GM18508 (cell line): ENCODE measurements at regions not wholly inside any gene's neighbourhood (a gene's known extent, or its start where the extent isn't known, plus 50 kb on each side); places are given as distances from the start of the nearest gene placed in this dataset.

ENCODE experiments used
- ATAC-seq: cut with Tn5 transposase; IDR thresholded peaks from one replicate; pipeline ENCODE4 v1.9.1; 2021; ENCODE audit warnings: moderate number of reproducible peaks; ENCODE audit not compliant: insufficient read depth, unreplicated experiment

DNA sequence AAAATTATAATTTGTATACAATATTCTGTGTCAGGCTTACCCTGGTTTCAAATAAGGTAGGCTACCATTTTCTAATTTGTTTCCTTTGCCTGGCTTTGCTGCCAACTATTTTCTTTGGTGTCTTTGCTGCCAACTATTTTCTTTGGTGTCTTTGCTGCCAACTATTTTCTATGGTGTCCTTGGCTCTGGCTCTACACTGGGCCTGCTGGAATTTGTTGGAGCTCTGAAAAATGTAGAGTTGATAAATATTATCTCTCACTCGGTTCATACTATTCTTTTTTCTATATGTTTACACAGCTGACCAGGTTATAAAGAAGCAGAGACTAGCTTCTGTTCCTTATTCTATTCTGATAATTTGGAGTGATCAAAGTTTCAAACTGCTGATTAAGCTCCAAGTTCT lies 768.0 kb upstream of the PHF14 start:
- ATAC-seq: no peak

DNA sequence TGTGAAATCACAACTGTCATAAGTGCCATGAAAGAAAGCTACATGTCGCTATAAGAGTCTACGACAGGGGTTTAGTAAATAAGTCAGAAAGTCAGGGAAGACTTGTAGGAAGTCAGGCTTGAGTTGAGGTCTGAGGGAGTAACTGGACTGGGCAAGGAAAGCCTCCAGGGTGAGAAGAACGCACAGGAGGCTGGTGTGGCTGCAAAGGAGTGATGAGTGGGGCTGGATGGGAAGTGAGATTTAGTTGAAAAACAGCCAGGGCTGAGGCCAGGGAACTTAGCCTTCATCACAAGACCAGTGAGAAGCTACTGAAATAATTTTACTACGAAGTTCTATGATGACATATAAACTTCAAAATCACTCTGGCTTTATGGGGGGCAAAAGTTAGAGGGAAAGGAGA lies 763.7 kb upstream of the PHF14 start:
- ATAC-seq: no peak

- ATAC-seq: no peak
Measured at GRCh38 chr7:10211016-10211415, 762.7 kb upstream of the PHF14 start.

GRCh38 chr7:10211861-10212260 lies 761.8 kb upstream of the PHF14 start:
- no peak for ATAC-seq

DNA sequence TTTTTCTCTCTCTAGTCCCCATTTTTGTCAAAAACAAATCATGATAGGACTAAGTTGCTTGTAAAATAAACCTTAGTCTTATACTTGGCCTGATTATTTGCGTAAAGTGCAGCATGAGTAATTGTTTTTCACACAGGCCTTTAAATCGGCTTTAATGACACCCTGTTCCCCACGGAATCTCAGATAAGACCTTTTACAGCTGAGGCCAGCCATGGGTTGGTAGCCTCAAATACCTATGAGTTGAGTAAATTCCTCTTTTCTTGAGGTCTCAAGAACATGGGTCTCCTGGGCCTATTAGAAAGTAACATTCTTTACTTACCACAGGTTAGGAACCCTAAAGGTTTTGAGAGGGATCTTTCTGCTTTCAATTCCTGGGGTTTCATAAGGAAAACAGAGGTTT lies 761.0 kb upstream of the PHF14 start:
- ATAC-seq: no peak

GRCh38 chr7:10216462-10216861 lies 757.2 kb upstream of the PHF14 start:
- no peak for ATAC-seq

DNA sequence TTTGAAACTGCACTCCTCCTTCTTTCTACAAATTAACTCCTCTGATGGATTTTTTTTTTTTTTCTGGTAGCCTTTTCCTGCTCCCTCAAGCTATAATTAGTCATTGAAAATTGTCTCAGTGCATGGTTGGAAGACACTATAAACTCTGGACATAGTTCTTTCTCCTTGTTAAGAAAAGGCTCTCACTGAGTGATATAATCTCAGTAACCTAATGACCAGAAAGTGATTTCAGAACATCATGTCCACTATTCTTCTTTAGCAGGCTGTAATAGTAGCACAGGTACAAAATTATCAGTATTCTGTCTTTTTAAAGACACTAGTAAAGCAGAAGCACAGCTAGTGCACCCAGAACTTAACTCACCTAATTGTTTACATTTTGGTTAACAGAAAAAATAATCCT lies 752.6 kb upstream of the PHF14 start:
- no peak for ATAC-seq

DNA sequence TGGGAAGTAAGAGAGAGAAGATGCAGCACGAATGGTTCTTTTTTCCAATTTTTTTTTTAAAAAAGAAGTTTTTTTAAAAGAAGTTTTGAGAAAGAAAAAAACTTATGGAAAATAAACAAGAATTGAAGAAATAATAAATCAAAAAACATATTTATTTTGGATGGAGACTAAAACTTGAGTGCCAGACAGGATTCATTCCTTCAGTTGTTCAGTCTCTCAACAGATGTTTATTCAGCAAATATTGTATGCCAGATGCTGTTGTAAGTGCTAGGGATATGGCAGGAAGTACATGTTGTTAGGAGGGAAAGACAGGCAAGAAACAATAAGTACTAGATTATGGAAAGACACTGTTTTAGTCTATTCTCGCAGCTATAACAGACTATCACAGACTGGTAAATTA lies 750.7 kb upstream of the PHF14 start:
- no peak for ATAC-seq

DNA sequence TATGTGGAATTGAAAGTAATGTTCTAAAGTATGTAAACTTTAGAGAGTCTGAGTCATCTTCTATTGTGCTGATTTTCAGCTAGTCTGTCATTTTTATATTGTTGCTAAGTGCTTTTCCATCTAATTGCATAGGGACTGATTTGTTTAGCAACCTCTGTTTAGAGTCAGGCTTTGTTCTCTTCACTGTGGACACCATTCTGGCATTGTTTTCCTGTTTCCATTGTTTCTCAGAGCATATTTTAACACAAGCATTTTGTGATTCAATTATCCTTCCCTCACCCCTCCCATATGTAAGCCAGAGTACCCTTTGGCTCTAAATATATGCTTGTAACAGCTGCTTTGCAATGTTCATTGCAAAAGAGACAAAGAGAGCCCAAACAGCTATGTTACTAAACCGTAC lies 748.4 kb upstream of the PHF14 start:
- no peak for ATAC-seq

DNA sequence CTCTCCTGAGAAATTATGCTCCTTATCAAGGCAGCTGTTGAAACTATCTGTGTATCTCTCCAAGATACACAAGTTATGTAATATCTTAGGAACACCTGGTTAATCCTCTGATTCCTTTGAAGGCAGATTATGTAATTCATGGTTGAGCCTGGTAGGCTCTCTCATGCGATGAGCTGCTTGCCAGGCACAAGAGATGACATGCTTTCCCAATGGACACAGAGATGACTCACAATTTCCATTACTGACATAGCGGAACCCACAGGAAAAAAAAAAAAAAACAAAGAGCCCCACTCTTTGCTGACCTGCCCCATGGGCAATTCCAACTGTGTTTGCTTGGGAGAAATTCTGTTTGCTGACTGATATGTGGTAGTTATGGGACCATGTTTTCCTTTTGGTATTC lies 736.4 kb upstream of the PHF14 start:
- ATAC-seq: no peak

DNA sequence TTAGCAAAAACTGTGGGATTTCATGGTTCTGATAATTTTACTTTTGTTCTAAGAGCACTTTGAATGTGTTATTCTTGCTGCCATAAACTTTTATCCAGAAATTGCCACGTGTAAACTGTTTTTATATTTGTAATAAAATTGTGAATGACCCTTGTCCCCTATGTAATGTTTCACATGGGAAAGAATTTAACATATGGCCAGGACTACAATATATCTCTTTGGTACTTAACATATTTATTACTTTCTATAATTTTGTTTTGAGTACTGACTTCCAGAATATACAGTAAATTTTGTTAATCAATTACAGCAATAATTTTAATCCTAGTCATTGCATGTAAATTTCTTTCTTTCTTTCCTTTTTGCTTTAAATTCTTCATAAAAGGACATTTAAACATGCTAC lies 735.0 kb upstream of the PHF14 start:
- no peak for ATAC-seq

DNA sequence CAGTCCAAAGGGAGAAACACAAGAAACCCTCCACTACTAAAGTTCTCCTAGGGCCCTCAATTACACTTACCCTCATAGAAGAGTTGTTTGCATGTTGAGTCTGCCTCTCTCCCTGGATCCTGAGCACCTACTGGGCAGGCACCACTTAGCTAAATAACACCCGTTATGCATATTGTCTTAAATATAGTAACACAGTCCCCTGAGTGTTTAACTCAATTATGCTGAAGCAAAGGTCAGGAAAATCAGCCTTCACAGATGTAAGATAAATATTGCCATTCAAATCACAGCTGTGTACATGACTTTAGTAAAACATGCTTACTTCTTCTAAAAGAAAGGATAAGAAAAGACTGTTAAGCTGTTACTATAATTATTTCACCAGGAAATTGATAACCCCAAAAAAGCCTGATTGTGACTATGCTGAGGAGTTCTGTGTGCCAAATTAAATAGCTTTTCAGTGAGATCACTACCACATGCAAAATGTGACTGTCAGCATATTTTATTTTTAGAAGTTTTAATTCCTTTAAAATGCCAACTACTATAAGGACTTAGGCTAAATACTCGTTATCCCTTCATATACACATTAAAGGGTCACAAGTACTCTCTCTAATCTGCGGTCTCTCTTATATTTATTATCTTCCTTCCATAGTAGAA lies 733.9 kb upstream of the PHF14 start:
- no peak for ATAC-seq

DNA sequence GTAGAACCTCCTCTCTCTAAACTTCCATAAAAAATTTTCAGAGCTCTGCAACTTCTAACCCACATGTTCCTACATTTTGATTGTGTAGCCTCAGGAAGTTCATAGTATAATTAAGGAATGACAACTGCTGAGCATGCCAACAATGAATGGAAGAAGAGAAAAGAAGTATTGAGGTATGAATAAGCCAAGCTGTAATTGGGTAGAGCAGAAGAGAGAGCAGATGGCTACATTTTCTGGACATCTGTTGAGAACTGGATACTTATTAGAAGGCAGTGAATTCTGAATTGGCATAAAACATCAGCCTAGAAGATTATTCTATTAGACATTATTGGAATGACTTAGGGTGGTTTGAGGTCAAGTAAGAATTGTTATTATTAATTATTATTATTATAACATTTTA lies 728.3 kb upstream of the PHF14 start:
- no peak for ATAC-seq

GRCh38 chr7:10257438-10257837 lies 716.2 kb upstream of the PHF14 start:
- ATAC-seq: no peak

GRCh38 chr7:10266976-10267375 lies 706.7 kb upstream of the PHF14 start:
- ATAC-seq: no peak

GRCh38 chr7:10268034-10268433 lies 705.6 kb upstream of the PHF14 start:
- no peak for ATAC-seq

DNA sequence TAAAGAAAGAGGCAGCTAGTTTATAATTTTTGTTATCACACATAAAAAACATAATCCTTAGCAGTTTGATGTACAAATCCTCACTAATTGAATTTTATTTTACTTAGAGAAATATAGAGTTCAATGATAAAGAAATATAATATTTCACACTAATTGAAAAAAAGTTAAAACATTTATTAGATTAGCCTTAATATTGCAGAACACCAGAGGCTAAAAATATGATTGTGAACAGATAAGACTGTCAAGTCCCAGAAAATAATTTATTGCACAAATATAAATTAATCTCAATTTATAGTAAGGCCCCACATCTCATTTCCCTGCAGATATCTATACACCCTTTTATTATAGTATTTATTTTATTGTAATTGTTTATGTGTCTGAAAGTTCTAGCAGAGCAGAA lies 690.8 kb upstream of the PHF14 start:
- no peak for ATAC-seq

- no peak for ATAC-seq
Measured at GRCh38 chr7:10284001-10284400, 689.7 kb upstream of the PHF14 start.

- ATAC-seq: no peak
Measured at GRCh38 chr7:10299384-10299783, 674.3 kb upstream of the PHF14 start.

DNA sequence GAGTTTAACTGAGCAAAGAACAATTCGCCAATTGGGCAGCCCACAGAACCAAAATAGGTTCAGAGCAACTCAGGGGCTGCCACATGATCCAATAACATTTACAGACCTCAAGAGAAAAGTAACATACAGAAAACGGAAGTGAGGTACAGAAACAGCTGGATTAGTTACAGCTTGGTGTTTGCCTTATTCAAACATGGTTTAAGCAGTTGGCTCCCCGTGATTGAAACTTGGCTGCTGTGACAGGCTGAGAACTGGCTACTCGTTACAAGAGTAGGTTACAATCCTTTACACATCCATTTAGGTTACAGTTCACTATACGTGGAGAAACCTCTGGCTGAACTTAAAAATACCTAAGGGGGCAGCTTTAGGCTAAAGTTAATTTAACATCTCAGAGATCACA lies 673.1 kb upstream of the PHF14 start:
- ATAC-seq: no peak

DNA sequence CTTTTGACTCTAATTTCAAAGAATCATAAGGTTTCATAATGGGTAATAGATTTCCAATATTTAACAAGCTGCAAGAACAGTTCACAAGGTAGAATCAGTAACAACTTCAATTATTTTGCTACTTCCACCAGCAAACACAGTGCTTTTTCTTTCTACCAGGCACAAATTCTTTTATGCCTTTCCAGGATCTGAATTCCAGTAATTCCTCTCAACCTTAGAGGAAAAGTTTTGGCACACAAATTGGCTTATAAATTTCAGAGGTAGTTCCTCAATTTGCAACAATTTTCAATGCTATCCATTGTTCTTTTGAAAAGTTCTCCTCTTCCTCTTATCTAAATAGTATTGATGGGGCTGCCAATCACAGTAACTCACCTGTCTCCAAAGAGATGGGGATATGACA lies 665.4 kb upstream of the PHF14 start:
- no peak for ATAC-seq

DNA sequence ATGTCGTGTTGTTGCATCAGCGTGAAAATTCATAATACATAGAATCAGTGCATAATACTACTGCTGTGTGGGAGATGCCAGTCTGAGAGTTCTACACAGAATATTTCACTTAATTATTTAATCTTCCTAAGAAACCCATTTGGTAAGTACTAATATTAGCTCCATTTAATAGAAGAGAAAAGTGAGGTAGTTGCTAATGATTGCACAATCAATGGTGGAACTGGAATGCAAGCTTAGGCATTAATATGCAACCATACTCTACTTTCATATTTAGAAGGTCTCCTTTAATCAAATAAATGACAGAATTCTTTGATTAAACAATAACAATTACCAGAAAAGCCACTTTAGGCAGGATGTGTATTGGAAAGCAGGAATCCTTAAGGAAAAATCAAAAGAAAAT lies 660.7 kb upstream of the PHF14 start:
- no peak for ATAC-seq

DNA sequence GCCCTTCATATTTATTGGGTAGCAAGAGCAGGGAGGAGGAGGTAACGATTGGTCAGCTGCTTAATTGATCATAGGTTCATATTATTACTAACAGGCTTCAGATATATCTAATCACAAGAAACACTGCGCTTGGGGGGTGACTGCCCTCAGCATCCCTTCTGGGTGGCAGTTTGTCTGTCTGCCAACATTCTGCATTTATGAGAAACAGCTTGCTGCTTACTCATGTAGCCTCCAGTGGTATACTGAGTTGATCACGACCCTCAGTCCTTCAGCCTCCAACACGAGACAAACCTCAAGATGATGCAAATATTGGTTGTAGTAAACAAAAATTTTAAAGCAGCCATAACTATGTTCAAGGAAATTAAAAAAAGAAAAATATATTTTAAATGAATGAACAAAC lies 657.8 kb upstream of the PHF14 start:
- no peak for ATAC-seq
